ENCODE measurements at regions not wholly inside any gene's neighbourhood (a gene's known extent, or its start where the extent isn't known, plus 50 kb on each side); places are given as distances from the start of the nearest gene placed in this dataset.

- H3K4me3 ChIP-seq = no peak overlapping the region
- no peaks in the 10 kb centered on the region for H3K4me1 ChIP-seq
- intact Hi-C loops (cut with DNase I; ENCODE audit: low total_unique reads) = no loop called here
- DNase-seq = no peak
- no peak overlapping the region for H3K27ac ChIP-seq
- no peaks in the 10 kb centered on the region for H3K36me3 ChIP-seq
- H3K9me3 ChIP-seq = no peaks in the 10 kb centered on the region
- no peaks in the 10 kb centered on the region for H3K27me3 ChIP-seq
- TF ChIP-seq, protein P1, sequence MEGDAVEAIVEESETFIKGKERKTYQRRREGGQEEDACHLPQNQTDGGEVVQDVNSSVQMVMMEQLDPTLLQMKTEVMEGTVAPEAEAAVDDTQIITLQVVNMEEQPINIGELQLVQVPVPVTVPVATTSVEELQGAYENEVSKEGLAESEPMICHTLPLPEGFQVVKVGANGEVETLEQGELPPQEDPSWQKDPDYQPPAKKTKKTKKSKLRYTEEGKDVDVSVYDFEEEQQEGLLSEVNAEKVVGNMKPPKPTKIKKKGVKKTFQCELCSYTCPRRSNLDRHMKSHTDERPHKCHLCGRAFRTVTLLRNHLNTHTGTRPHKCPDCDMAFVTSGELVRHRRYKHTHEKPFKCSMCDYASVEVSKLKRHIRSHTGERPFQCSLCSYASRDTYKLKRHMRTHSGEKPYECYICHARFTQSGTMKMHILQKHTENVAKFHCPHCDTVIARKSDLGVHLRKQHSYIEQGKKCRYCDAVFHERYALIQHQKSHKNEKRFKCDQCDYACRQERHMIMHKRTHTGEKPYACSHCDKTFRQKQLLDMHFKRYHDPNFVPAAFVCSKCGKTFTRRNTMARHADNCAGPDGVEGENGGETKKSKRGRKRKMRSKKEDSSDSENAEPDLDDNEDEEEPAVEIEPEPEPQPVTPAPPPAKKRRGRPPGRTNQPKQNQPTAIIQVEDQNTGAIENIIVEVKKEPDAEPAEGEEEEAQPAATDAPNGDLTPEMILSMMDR (IDR thresholded peaks at IDR 0.05) = no peak
These were observed 110.9 kb upstream of the PDE7B start for GRCh38 chr6:135740580-135740979.

- no peaks in the 10 kb centered on the region for H3K9me3 ChIP-seq
- intact Hi-C loops (cut with DNase I; ENCODE audit: low total_unique reads) = no loop called here
- no peaks in the 10 kb centered on the region for H3K36me3 ChIP-seq
- H3K27me3 ChIP-seq = no peaks in the 10 kb centered on the region
- no peak overlapping the region for H3K4me3 ChIP-seq
- H3K27ac ChIP-seq = no peak overlapping the region
- DNase-seq = no peak
- H3K4me1 ChIP-seq = no peaks in the 10 kb centered on the region
- TF ChIP-seq, protein P1 (IDR thresholded peaks at IDR 0.05) = no peak
These were observed 108.0 kb upstream of the PDE7B start for GRCh38 chr6:135743476-135743875.

- no peaks in the 10 kb centered on the region for H3K36me3 ChIP-seq
- H3K27ac ChIP-seq = no peak overlapping the region
- no peak for DNase-seq
- intact Hi-C loops (cut with DNase I; ENCODE audit: low total_unique reads) = no loop called here
- TF ChIP-seq, protein P1 (IDR thresholded peaks at IDR 0.05) = no peak
- no peak overlapping the region for H3K4me3 ChIP-seq
- H3K9me3 ChIP-seq = no peaks in the 10 kb centered on the region
- H3K27me3 ChIP-seq = no peaks in the 10 kb centered on the region
- H3K4me1 ChIP-seq = no peaks in the 10 kb centered on the region
These were observed 103.3 kb upstream of the PDE7B start for GRCh38 chr6:135748189-135748588.

DNA sequence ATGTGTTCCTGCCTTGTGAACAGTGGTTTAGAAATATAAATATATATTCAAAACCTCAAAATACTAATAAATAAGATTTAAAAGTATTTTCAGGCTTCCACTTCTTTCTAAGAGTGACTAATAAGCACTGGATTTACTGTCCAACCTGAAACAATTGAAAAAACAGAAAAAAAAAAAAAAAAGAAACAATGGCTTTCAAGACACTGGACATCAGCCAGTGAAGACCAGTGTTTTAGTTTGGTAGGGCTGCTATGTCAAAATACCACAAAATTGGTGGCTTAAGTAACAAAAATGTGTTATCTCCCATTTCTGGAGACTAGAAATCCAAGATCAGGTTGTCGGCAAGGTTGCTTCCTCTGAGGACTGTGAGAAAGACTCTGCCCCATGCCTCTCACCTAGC, 101.4 kb upstream of the PDE7B start:
- TF ChIP-seq, protein P1 (IDR thresholded peaks at IDR 0.05) = no peak
- H3K27me3 ChIP-seq = no peaks in the 10 kb centered on the region
- no peak for DNase-seq
- no peaks in the 10 kb centered on the region for H3K4me1 ChIP-seq
- no peaks in the 10 kb centered on the region for H3K36me3 ChIP-seq
- no peaks in the 10 kb centered on the region for H3K9me3 ChIP-seq
- H3K27ac ChIP-seq = no peak overlapping the region
- H3K4me3 ChIP-seq = no peak overlapping the region
- intact Hi-C loops (cut with DNase I; ENCODE audit: low total_unique reads) = no loop called here

DNA sequence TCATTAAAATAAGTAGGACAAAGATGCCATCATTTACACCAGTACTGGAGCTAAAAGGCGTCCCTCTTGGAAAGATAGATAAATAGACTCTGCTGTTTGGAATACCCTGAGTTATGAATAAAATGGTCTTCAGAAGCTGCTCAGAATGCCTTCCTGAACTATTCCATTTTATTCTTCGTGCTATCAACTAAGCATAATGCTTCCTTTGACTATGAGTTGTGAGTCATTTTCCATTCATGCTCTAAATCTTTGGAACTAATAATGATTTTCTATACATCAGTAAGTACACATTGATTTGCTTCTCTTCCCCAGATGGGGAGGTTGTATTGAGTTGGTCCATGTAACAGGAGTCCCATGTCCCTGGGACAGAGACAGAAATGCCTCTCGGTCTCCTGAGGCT, 98.3 kb upstream of the PDE7B start:
- Histone ChIP-seq H3K27ac (no peak overlapping the region), H3K36me3 (no peaks in the 10 kb centered on the region), H3K27me3 (no peaks in the 10 kb centered on the region), H3K4me3 (no peak overlapping the region), H3K9me3 (no peaks in the 10 kb centered on the region), H3K4me1 (no peaks in the 10 kb centered on the region)
- intact Hi-C loops (cut with DNase I; ENCODE audit: low total_unique reads) = no loop called here
- TF ChIP-seq, protein P1 (IDR thresholded peaks at IDR 0.05) = no peak
- no peak for DNase-seq

DNA sequence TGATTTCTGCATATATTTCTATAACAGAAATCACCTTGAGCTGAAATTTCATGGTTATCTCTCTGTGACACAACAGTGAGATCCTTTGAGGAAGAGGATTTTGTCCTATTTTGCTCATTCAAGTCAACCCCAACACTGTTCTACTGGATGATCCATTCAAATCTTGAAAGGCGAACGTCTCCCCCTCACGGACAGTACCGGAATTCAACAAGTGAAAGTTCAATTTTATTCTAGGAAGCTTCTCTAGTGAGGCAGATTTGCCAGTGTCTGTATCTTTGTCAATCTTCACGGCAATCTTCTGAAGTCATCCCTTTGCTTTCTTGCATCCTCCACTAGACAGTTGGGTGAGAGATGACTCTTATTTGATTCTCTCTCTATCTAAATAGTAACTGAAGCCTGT, 91.7 kb upstream of the PDE7B start:
- DNase-seq = no peak

More for the DNA sequence above, 91.7 kb upstream of the PDE7B start:
- TF ChIP-seq, protein P1 (IDR thresholded peaks at IDR 0.05) = no peak
- no peaks in the 10 kb centered on the region for H3K27me3 ChIP-seq
- H3K27ac ChIP-seq = no peak overlapping the region
- intact Hi-C loops (cut with DNase I; ENCODE audit: low total_unique reads) = no loop called here
- no peaks in the 10 kb centered on the region for H3K9me3 ChIP-seq
- no peaks in the 10 kb centered on the region for H3K4me1 ChIP-seq
- H3K36me3 ChIP-seq = no peaks in the 10 kb centered on the region
- no peak overlapping the region for H3K4me3 ChIP-seq

Measured in tibial artery (tissue), 4 donors.